A673 (cell line): ENCODE measurements at regions not wholly inside any gene's neighbourhood (a gene's known extent, or its start where the extent isn't known, plus 50 kb on each side); places are given as distances from the start of the nearest gene placed in this dataset.

ENCODE experiments used
- BruUV-seq: library from RNA; stranded (reverse); fragments of 400-500 nt; replicated peaks from 2 replicates; lab custom pipeline; 2021; lab: Mats Ljungman, UMichigan
- CTCF ChIA-PET: fragments of 300-600 bp; sonication (Branson Sonifier 250); formaldehyde crosslinking; loops from one replicate; lab custom pipeline; 2022; ENCODE audit warnings: antibody characterized with exemption; lab: Charles Lee
- POLR2A ChIA-PET: fragments of 300-600 bp; sonication (Branson Sonifier 250); formaldehyde crosslinking; loops from one replicate; lab custom pipeline; 2022; ENCODE audit warnings: antibody characterized with exemption; ENCODE audit not compliant: low non-redundant PET; lab: Charles Lee
- DNase-seq: peaks from one replicate; pipeline ENCODE4 v3.0.0-alpha.2; 2015; ENCODE audit warnings: low spot score
- H3K27ac ChIP-seq: fragments of 200-600 bp; sonication (generic); 2 replicates; pipeline ENCODE4 v1.5.1; 2016; ENCODE audit warnings: mixed run types, low read depth, mild to moderate bottlenecking, mixed read lengths, antibody characterized with exemption, low read length; ENCODE audit not compliant: poor library complexity, severe bottlenecking
- H3K27me3 ChIP-seq: fragments of 200-600 bp; sonication (generic); replicated peaks from 2 replicates; pipeline ENCODE4 v1.6.1; 2017; ENCODE audit warnings: mixed run types, low read depth, mild to moderate bottlenecking, mixed read lengths, antibody characterized with exemption, low read length; ENCODE audit not compliant: insufficient read depth, poor library complexity
- H3K36me3 ChIP-seq: fragments of 200-600 bp; sonication (generic); 2 replicates; pipeline ENCODE4 v1.6.1; 2016; ENCODE audit warnings: mixed run types, mild to moderate bottlenecking, mixed read lengths, antibody characterized with exemption, low read length; ENCODE audit not compliant: insufficient read depth, poor library complexity, severe bottlenecking
- H3K4me1 ChIP-seq: fragments of 200-600 bp; sonication (generic); 2 replicates; pipeline ENCODE4 v1.6.1; 2017; ENCODE audit warnings: mixed run types, mild to moderate bottlenecking, mixed read lengths, antibody characterized with exemption, low read length; ENCODE audit not compliant: insufficient read depth, poor library complexity, severe bottlenecking
- H3K4me3 ChIP-seq: fragments of 200-600 bp; sonication (generic); 2 replicates; pipeline ENCODE4 v1.5.1; 2016; ENCODE audit warnings: low read depth, mixed run types, mild to moderate bottlenecking, mixed read lengths, low read length; ENCODE audit not compliant: poor library complexity, severe bottlenecking
- H3K9me3 ChIP-seq: fragments of 200-600 bp; sonication (generic); 2 replicates; pipeline ENCODE4 v1.6.1; 2016; ENCODE audit warnings: mixed run types, low read depth, mild to moderate bottlenecking, mixed read lengths, antibody characterized with exemption, low read length; ENCODE audit not compliant: poor library complexity, severe bottlenecking
- CTCF ChIP-seq: fragments of 300-800, 200-600 bp; sonication (generic); conservative IDR thresholded peaks from 2 replicates; pipeline ENCODE4 v1.5.1; 2017; ENCODE audit warnings: low read depth, mild to moderate bottlenecking, antibody characterized with exemption, low read length, moderate library complexity, mixed read lengths
- EZH2 ChIP-seq: fragments of 200-600 bp; sonication (generic); IDR thresholded peaks from 2 replicates; pipeline ENCODE4 v1.6.1; 2017; ENCODE audit warnings: borderline replicate concordance, low read depth, mild to moderate bottlenecking, mixed read lengths, antibody characterized with exemption, low read length; ENCODE audit not compliant: poor library complexity, severe bottlenecking
- intact Hi-C: fragments of 100-400 bp; cut with micrococcal nuclease; formaldehyde crosslinking; loops from one replicate; pipeline ENCODE4 v1.10.0; 2022; ENCODE audit not compliant: unreplicated experiment

DNA sequence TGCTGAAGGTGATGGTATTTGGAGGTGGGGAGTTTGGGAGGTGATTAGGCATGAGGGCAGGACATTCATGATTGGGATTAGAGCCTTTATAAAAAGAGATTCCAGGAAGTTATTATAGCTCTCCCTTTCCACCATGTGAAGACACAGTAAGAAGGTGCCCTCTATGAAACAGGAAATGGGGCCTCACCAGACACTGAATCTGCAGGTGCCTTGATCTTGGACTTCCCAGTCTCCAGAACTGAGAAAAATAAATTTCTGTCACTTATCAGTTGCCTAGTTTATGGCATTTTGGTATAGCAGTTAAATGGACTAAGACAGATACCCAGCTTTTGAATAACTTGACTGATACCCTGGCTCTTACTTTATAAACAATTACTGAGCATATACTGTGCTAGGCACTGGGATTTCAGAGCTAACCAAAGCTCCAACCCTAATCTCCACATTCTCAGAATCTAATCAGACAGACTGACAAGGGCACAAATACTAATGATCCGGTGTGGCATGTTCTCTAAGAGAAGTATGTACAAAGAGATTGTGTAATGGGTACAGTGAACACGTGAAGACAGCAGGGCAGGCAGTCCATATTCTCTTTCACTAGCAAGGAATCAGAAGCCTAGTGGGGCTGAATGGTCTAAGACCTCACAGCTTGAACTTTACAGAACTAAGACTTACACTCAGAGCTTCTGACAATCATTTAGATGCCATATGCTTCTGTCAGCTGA lies 343.1 kb downstream of the WDR72 start:
- intact Hi-C loops, result loop anchor here (2.0 kb wide), 1 partner anchor 24 kb away; no protein-coding TSS in a partner anchor
- Histone ChIP-seq H3K9me3 (no peaks in the 10 kb centered on the region), H3K27ac (no peak overlapping the region), H3K4me1 (no peaks in the 10 kb centered on the region), H3K36me3 (no peaks in the 10 kb centered on the region), H3K27me3 (no peaks in the 10 kb centered on the region), H3K4me3 (no peak overlapping the region)
- ChIA-PET POLR2A (no interaction called here), CTCF (no interaction called here)
- TF ChIP-seq EZH2, result no peak
- no TSS peak for BruUV-seq
- no peak for DNase-seq

- ChIA-PET CTCF (no interaction called here), POLR2A (no interaction called here)
- Histone ChIP-seq H3K27me3 (no peaks in the 10 kb centered on the region), H3K27ac (no peak overlapping the region), H3K9me3 (no peaks in the 10 kb centered on the region), H3K4me3 (no peak overlapping the region), H3K36me3 (no peaks in the 10 kb centered on the region), H3K4me1 (no peaks in the 10 kb centered on the region)
- no peak for DNase-seq
- intact Hi-C loops, result no loop called here
- TF ChIP-seq EZH2 (no peak), CTCF (no peak)
- no TSS peak for BruUV-seq
These were observed 345.3 kb downstream of the WDR72 start for GRCh38 chr15:53414167-53414566.

DNA sequence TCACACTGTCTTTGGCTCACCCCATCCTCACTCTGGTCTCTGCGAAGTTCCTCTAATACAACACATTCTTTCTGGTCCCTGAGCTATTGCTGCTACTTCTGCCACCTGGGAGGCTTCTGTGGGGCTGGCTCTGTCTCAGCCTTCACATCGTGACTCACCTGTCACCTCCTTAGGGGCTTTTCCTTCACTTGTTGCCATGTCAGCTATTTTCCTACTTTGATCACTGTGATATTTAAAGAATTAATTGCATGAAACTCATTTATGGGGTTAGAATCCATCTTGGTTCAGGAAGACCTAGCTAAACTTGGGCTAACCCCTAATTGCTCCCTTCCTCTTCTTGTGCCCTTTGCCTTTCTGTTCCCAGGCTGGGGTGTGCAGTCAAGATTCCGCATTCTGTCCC lies 346.9 kb downstream of the WDR72 start:
- TF ChIP-seq EZH2 (no peak), CTCF (no peak)
- peaks cover 4% of the 10 kb centered on the region for H3K9me3 ChIP-seq
- no peaks in the 10 kb centered on the region for H3K27me3 ChIP-seq
- H3K4me3 ChIP-seq, result no peak overlapping the region
- DNase-seq, result no peak
- BruUV-seq, result no TSS peak
- ChIA-PET CTCF (no interaction called here), POLR2A (no interaction called here)
- H3K4me1 ChIP-seq, result no peaks in the 10 kb centered on the region
- intact Hi-C loops, result no loop called here
- no peak overlapping the region for H3K27ac ChIP-seq
- H3K36me3 ChIP-seq, result no peaks in the 10 kb centered on the region

DNA sequence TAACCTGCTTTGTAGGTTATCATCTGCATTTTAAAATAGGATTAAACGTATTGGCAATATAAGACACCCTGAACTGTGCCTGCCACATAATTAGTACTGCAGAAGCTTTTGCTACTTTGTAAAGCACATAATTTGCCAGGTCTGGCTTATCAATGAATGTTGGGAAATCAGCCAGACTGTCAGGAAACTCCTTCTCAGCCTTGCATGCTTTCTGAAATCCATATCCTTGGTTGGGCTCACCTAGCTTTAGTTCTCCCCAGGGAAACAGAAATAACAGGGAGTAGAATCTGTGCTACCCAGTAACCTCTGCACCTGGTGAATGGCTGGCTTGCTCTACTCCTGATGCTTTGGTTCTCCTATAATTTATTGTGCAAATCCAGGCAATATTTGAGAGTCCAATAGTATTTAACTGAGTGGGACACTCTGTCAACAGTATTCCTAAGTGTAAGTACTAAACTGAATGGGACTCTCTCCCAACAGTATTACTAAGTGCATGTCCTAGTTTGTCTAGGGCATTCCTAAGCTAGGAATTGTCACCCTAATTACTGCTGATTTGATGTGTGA lies 354.5 kb downstream of the WDR72 start:
- H3K9me3 ChIP-seq, result peaks cover 4% of the 10 kb centered on the region
- H3K36me3 ChIP-seq, result no peaks in the 10 kb centered on the region
- TF ChIP-seq CTCF (no peak), EZH2 (no peak)
- BruUV-seq, result no TSS peak
- no peak overlapping the region for H3K27ac ChIP-seq
- intact Hi-C loops, result no loop called here
- ChIA-PET POLR2A (no interaction called here), CTCF (no interaction called here)
- no peak overlapping the region for H3K4me3 ChIP-seq
- H3K4me1 ChIP-seq, result no peaks in the 10 kb centered on the region
- DNase-seq, result no peak
- H3K27me3 ChIP-seq, result no peaks in the 10 kb centered on the region
